M059J (cell line): ENCODE measurements at regions not wholly inside any gene's neighbourhood (a gene's known extent, or its start where the extent isn't known, plus 50 kb on each side); places are given as distances from the start of the nearest gene placed in this dataset.
"Not testable (repeated sequence)": the region's sequence is repeated elsewhere in the genome, so short reads cannot be mapped to it uniquely, and the experiment has no call there.

Experiments
- DNase-seq: peaks from one replicate; pipeline ENCODE4 v3.0.0-alpha.2; 2012; ENCODE audit warnings: low read depth

DNA sequence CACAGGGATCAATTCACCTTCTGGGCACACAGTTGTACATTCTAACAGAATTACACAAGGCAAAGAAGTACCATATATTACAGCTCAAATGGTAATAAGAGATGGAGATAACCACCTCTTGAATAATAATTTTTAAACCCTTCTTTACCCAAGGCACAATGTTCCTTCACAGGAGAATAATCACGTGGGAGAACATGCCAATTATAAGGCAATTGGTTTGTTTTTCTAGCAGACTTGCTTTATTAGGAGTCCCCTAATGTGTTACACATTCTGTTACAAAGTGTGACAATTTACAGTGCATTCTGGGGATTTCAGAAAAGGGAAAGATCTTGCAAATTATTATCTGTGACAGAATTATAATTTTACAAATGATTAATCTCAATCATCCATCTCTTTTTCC, 380.3 kb downstream of the RND3 start:
- no peak for DNase-seq

DNA sequence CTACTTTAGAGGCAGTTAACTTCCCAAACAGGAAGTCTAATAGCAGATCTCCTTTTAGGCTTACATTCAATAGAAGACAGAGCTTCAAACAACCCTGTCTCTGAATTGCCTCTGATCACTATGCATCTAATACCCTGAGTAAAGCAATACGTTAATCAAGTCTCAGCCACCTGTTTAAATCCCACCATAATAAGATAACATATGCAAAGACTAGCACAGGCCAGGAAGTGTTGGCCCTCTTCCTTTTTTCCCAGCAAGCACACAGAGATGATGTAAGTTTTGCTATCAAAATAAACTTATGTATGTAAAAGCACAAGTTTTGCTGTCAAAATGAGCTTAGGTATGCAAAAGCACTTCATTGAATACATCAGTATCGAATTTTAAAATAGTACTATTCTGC, 385.5 kb downstream of the RND3 start:
- no peak for DNase-seq

GRCh38 chr2:150100834-150101233, 386.6 kb downstream of the RND3 start:
- no peak for DNase-seq

DNA sequence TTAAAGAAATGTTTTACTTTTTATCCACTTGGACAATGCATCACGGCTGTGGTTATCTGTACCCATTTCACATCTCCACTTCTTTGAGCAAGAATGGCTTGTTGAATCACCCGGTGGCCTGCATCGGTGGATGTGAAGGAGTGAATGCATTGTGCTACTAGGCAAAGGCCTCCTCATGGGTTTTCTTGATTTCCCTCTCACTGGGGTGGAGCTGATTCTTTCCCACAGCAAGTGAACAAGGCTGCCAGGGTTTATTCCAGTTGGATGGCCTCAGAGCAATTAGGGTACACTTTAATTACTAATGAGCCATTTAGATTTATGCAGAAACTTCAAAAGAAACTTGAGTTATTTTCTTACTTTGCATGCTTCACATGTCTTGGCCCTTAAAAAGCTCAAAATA, 387.1 kb downstream of the RND3 start:
- DNase-seq: no peak

DNA sequence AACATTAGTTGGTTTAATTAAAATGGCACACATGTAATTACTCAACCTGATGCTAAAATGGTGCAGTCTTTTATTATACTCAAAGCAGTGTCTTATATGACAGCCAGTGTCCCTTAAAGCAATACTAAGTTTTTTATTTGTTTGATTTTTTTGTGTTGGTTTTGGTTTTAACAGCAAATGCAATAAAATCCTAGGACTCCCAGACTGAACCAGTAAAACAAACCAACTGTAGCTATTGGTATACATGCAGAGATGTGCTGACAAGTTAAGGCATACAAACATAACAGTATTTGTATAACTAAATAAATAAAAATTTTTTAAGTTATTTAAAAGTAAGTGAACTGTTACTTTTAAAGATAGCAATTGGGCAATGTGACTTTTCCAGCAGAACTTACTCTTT, 387.7 kb downstream of the RND3 start:
- DNase-seq: no peak

- DNase-seq: peak; percentile 8
Observed at GRCh38 chr2:150097901-150098531, 389.5 kb downstream of the RND3 start.

DNA sequence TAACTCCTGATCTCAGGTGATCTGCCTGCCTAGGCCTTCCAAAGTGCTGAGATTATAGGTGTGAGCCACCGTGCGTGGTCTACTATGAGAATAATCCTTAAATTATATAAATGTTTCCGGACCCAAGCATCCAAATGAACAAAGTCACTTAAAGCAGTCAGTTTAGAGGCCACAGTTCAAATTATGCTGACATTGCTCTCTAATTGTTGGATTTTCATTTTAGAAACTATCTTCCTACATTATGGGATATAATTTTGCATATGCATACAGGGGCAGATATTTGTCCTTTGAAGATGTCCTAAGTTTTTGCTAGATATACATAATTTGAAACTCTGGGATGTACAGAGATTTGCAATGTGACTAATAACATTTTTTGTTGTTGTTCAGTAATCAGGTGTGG, 390.1 kb downstream of the RND3 start:
- no peak for DNase-seq

- DNase-seq: no peak
Observed at GRCh38 chr2:150095361-150096095, 391.9 kb downstream of the RND3 start.

GRCh38 chr2:150091846-150092245, 395.6 kb downstream of the RND3 start:
- DNase-seq: no peak

DNA sequence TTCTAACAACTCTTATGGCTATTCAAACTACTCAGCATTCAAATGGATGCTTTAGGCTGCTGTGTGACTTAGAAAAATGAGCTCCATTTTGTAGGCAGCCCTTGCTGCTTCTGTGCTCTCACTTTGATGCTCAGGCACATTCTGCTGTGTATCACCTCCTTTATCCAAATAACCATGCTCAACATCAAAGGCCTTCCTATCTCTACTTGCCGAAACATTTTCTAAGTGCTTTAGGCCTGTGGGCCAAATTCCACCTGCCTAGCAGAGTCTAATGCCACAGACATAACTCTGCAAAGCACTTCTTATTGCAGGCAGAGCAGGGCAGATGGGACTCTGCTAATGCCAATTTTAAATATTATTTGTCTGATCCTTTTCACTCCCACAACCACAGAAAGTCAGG, 397.4 kb downstream of the RND3 start:
- DNase-seq: no peak

- DNase-seq: no peak
Observed at GRCh38 chr2:150088538-150088937, 398.9 kb downstream of the RND3 start.

DNA sequence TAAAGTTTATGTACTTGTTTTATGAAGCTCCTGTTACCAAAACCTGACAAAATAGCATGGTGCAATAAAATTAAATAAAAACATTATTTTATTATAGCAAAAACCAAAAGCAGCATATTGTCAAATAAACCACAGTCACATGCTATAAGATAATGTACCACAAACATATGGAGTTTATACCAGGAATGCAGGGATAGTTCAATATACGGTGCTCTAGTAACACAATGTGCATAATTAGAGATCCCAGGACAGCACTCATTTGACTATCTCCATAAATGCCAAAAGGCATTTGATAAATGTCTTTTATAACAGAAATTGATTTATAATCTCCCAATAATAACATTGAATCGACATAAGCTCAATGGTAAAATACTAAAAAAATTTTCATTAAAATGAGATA, 402.0 kb downstream of the RND3 start:
- DNase-seq: no peak

DNA sequence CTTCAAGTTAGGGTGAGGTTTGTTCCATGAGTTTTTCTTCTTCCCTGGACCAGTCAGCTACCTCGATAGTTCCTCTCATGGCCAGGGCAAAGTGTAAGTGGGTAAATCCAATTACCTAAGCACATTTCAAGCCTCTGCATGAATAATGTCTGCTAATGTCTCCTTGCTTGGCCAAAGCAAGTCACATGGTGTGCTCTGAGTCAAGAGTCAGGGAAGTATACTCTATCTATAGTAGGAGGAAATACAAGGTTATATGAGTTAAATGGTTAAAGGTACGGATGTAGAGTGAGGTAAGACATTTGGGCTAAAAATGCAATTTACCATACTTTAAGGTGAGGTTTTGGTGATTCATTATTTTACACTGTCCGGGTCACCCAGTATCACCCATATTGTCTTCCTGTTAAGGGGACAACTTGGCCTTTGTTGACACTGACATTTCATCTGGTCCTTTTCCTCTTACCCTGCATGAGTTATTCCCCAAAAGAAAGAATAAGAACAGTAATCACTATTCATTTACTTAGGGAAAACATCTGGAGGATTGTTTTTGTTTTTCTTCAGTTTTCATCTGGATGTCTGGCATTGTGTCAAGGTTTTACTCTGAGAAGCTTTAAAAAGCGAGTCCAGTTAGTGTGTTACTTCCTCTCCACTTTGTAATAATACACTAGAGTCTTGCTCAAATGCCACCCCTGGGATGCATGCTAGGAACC, 405.5 kb downstream of the RND3 start:
- DNase-seq: no peak

- peak; percentile 47 for DNase-seq
Observed at GRCh38 chr2:150076281-150076680, 411.2 kb downstream of the RND3 start.

DNA sequence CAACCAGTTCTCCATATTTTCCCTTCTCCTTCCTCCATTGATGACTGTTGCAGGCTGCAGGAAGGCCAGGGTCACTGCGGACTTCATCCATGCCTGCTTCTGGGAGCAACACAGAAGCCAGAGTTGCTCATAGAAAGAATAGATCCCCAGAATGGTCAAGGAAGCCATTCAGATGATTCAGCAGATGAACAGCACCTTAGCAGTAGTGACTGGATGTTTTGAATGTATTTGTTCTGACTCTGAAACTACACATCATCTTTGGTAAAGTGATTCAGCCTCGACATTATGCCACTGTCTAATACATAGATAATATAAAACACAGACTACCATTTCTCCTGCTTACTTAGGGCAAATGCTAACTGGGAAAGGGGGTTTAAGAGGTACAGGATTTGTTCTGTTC, 411.6 kb downstream of the RND3 start:
- peak; percentile 74 for DNase-seq

DNA sequence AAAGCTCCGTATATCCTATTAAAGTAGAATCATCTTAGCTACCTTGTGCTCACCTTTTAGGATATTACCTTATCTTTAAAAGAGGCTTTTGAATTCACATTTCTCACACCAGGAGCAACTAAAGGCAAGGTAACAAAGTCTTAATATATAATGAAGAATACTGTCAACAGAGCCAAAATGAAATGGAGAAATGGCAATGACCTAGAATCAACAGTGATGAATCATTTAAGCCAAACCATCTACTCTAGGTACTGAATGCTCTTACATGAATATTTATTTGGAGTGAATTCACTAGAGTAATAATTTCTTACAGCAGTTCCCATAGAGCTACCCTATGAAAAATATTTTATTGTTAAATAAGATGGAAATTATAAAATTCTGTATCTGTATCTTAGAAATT, 421.0 kb downstream of the RND3 start:
- no peak for DNase-seq

GRCh38 chr2:150063931-150064548, 423.4 kb downstream of the RND3 start:
- DNase-seq: no peak

- peak; percentile 86 for DNase-seq
Observed at GRCh38 chr2:150063432-150063889, 424.0 kb downstream of the RND3 start.

DNA sequence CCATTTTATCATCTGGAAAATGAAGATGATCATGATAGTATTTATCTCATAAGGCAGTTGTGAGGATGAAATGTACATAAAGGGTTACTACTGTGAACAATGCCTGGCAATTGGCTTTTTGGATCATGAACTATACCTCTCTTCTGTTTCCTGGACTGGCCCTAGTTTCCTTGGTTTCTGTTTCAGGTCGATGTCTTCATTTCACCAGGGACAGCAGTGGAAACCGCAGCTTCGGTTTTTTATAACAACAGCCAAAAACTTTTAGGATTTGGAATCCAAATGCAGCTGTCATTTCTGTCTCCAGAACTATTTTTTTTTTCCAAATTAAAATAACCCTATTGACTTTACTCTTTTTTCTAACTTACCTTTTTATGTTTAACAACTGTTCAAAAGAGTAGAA, 425.1 kb downstream of the RND3 start:
- DNase-seq: peak; percentile 39

DNA sequence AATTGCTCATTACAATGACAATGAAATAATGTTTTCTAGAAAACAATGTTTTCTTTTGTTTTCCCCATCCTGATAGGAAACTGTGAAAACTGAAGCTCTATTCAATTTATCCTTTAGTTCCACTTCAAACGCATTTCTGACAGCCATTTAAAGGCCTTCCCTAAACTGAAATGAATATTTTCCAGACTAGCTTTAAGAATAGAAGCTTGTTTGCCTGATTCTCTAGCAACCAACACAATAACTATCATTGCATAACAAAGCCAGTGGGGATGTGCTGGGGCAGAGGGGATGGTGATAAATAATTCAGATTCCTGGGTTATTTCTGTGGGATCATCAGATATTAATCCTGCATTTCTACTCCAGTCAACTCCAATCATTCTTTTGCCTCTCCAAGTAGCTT, 427.1 kb downstream of the RND3 start:
- no peak for DNase-seq

- DNase-seq: not testable (repeated sequence)
Observed at GRCh38 chr2:150059676-150060075, 427.8 kb downstream of the RND3 start.

- no peak for DNase-seq
Observed at GRCh38 chr2:150052457-150052856, 435.0 kb downstream of the RND3 start.

- no peak for DNase-seq
Observed at GRCh38 chr2:150051004-150051403, 436.5 kb downstream of the RND3 start.
